ENCODE measurements at regions not wholly inside any gene's neighbourhood (a gene's known extent, or its start where the extent isn't known, plus 50 kb on each side); places are given as distances from the start of the nearest gene placed in this dataset.

GRCh38 chr10:78904196-78904595, 164.6 kb upstream of the ZMIZ1 start:
- no peaks in the 10 kb centered on the region for H3K9me3 ChIP-seq
- 94 to 100% (median 100%) methylated on average over 3 to 5 of the region's 5 CpGs for WGBS, 3 donors
- H3K27me3 ChIP-seq (ENCODE audit: insufficient read depth in 3 of 3, low read length in 2 of 3): no peaks in the 10 kb centered on the region
- no peak for TF ChIP-seq CTCF (IDR thresholded peaks at IDR 0.05)
- DNase-seq: no peak
- no peak overlapping the region for H3K27ac ChIP-seq
- H3K36me3 ChIP-seq (ENCODE audit: insufficient read depth in 1 of 2, low read depth in 1 of 2): no peaks in the 10 kb centered on the region
- no peak overlapping the region for H3K4me3 ChIP-seq
- ATAC-seq: no peak
- intact Hi-C loops (cut with DNase I): no loop called here
- no peaks in the 10 kb centered on the region for H3K4me1 ChIP-seq

- no peak overlapping the region for H3K4me3 ChIP-seq
- no peak for TF ChIP-seq CTCF (IDR thresholded peaks at IDR 0.05)
- intact Hi-C loops (cut with DNase I): no loop called here
- 79 to 86% (median 83%) methylated on average over 12 of the region's 12 CpGs for WGBS, 3 donors
- no peak overlapping the region for H3K27ac ChIP-seq
- no peaks in the 10 kb centered on the region for H3K36me3 ChIP-seq (ENCODE audit: insufficient read depth in 1 of 2, low read depth in 1 of 2)
- H3K9me3 ChIP-seq: no peaks in the 10 kb centered on the region
- H3K4me1 ChIP-seq: no peaks in the 10 kb centered on the region
- no peak for DNase-seq
- no peak for ATAC-seq
- no peaks in the 10 kb centered on the region for H3K27me3 ChIP-seq (ENCODE audit: insufficient read depth in 3 of 3, low read length in 2 of 3)
Measured at GRCh38 chr10:78905015-78905956, 163.5 kb upstream of the ZMIZ1 start.

- TF ChIP-seq CTCF (IDR thresholded peaks at IDR 0.05): no peak
Measured at GRCh38 chr10:78905957-78906308, 162.8 kb upstream of the ZMIZ1 start.

GRCh38 chr10:78906734-78907390, 161.9 kb upstream of the ZMIZ1 start:
- peaks cover 2% of the 10 kb centered on the region for H3K4me1 ChIP-seq
- no peaks in the 10 kb centered on the region for H3K36me3 ChIP-seq (ENCODE audit: insufficient read depth in 1 of 2, low read depth in 1 of 2)
- H3K9me3 ChIP-seq: no peaks in the 10 kb centered on the region
- H3K4me3 ChIP-seq: no peak overlapping the region
- no peaks in the 10 kb centered on the region for H3K27me3 ChIP-seq (ENCODE audit: insufficient read depth in 3 of 3, low read length in 2 of 3)
- no peak for TF ChIP-seq CTCF (IDR thresholded peaks at IDR 0.05)
- DNase-seq (no peak), ATAC-seq (no peak)
- WGBS, 3 donors: 81 to 88% (median 87%) methylated on average over 3 of the region's 3 CpGs
- intact Hi-C loops (cut with DNase I): no loop called here
- H3K27ac ChIP-seq: no peak overlapping the region

More at GRCh38 chr10:78905957-78906308, 162.8 kb upstream of the ZMIZ1 start:
- no peaks in the 10 kb centered on the region for H3K27me3 ChIP-seq (ENCODE audit: insufficient read depth in 3 of 3, low read length in 2 of 3)
- no peak overlapping the region for H3K4me3 ChIP-seq
- no peak for DNase-seq
- H3K36me3 ChIP-seq (ENCODE audit: insufficient read depth in 1 of 2, low read depth in 1 of 2): no peaks in the 10 kb centered on the region
- no peak overlapping the region for H3K27ac ChIP-seq
- WGBS, 3 donors: 62 to 72% (median 63%) methylated on average over 11 of the region's 11 CpGs
- ATAC-seq: no peak
- no peaks in the 10 kb centered on the region for H3K9me3 ChIP-seq
- H3K4me1 ChIP-seq: no peaks in the 10 kb centered on the region
- intact Hi-C loops (cut with DNase I): no loop called here
